Lung (tissue), 11 donors: ENCODE measurements at regions not wholly inside any gene's neighbourhood (a gene's known extent, or its start where the extent isn't known, plus 50 kb on each side); places are given as distances from the start of the nearest gene placed in this dataset.

Source experiments
- ATAC-seq: fragments of 200-7000 bp; cut with Tn5 transposase; one replicate; pipeline ENCODE4 v1.9.1; 2020; ENCODE audit warnings: moderate number of reproducible peaks; ENCODE audit not compliant: insufficient read depth, low FRiP score
- DNase-seq, 3 donors: peaks; one replicate each; pipeline ENCODE4 v3.0.0-alpha.2; 2013 to 2017
- H3K27ac ChIP-seq, 2 donors: one replicate each; pipeline ENCODE4 v1.5.1; 2013; ENCODE audit warnings: mild to moderate bottlenecking in 2 of 2, moderate library complexity in 2 of 2, control low read depth in 1 of 2, inconsistent platforms in 1 of 2, low read depth in 1 of 2, low read length in 1 of 2
- H3K27me3 ChIP-seq, 3 donors: one replicate each; pipeline ENCODE4 v1.5.1; 2013; ENCODE audit warnings: low read length in 2 of 3; ENCODE audit not compliant: control insufficient read depth in 3 of 3, insufficient read depth in 3 of 3
- H3K36me3 ChIP-seq, 4 donors: one replicate each; pipeline ENCODE4 v1.5.1; 2013; ENCODE audit warnings: low read length in 4 of 4, mild to moderate bottlenecking in 1 of 4, moderate library complexity in 1 of 4; ENCODE audit not compliant: control insufficient read depth in 4 of 4, insufficient read depth in 4 of 4
- H3K4me1 ChIP-seq, 5 donors: one replicate each; pipeline ENCODE4 v1.5.1; 2013; ENCODE audit warnings: low read length in 5 of 5, mild to moderate bottlenecking in 2 of 5, moderate library complexity in 1 of 5; ENCODE audit not compliant: control insufficient read depth in 5 of 5, insufficient read depth in 5 of 5
- H3K4me3 ChIP-seq: one replicate; pipeline ENCODE4 v1.5.1; 2013; ENCODE audit warnings: mild to moderate bottlenecking, control low read depth, moderate library complexity
- H3K9ac ChIP-seq, 2 donors: one replicate each; pipeline ENCODE4 v1.5.1; 2013; ENCODE audit warnings: low read length in 2 of 2, control low read depth in 1 of 2; ENCODE audit not compliant: insufficient read depth in 1 of 2
- H3K9me3 ChIP-seq, 4 donors: one replicate each; pipeline ENCODE4 v1.5.1; 2013; ENCODE audit warnings: low read length in 3 of 4, mild to moderate bottlenecking in 1 of 4, moderate library complexity in 1 of 4; ENCODE audit not compliant: control insufficient read depth in 4 of 4, insufficient read depth in 3 of 4
- CTCF ChIP-seq: IDR thresholded peaks from 2 replicates; pipeline ENCODE4 v1.5.1; 2012; ENCODE audit warnings: mild to moderate bottlenecking; ENCODE audit errors: control extremely low read depth, extremely low read depth
- WGBS, 2 donors: extraction: QIAGEN DNeasy Blood & Tissue Kit; methylation state at CpG; one replicate each; pipeline ENCODE4 v1.1.7; 2013; 5-methylcytosine and 5-hydroxymethylcytosine counted together
- donor health status: control.
- donor health status: control.
- donor health status: Bipolar disorder and iron deficiency.
- donor health status: healthy.
- donor health status: DM: yes; HTN: yes; CAD: no.

- Histone ChIP-seq H3K4me1 (peaks cover 0 to 14% (median 3%) of the 10 kb centered on the region in 5 donors), H3K36me3 (no peaks in the 10 kb centered on the region), H3K27ac (no peak overlapping the region), H3K4me3 (no peak overlapping the region), H3K27me3 (no peaks in the 10 kb centered on the region), H3K9ac (no peak overlapping the region), H3K9me3 (peaks cover 0 to 2% (median 0%) of the 10 kb centered on the region in 4 donors)
- TF ChIP-seq CTCF, result no peak
- DNase-seq (no peak), ATAC-seq (no peak)
- WGBS, 2 donors, result 62 to 70% methylated on average over 4 of the region's 4 CpGs
Observed at GRCh38 chr13:59363947-59364346, 799.8 kb downstream of the DIAPH3 start.

GRCh38 chr13:59364641-59365085 is 799.1 kb downstream of the DIAPH3 start:
- H3K9ac ChIP-seq, result no peak overlapping the region
- DNase-seq, result no peak
- no peak overlapping the region for H3K27ac ChIP-seq
- no peaks in the 10 kb centered on the region for H3K36me3 ChIP-seq
- ATAC-seq, result no peak
- 66 to 73% methylated on average over 7 of the region's 7 CpGs for WGBS, 2 donors
- peaks cover 0 to 14% (median 3%) of the 10 kb centered on the region in 5 donors for H3K4me1 ChIP-seq
- no peak for TF ChIP-seq CTCF
- H3K4me3 ChIP-seq, result no peak overlapping the region
- no peaks in the 10 kb centered on the region for H3K27me3 ChIP-seq
- peaks cover 0 to 2% (median 0%) of the 10 kb centered on the region in 4 donors for H3K9me3 ChIP-seq

GRCh38 chr13:59367467-59367866 is 796.3 kb downstream of the DIAPH3 start:
- Histone ChIP-seq H3K4me3 (no peak overlapping the region), H3K4me1 (peaks cover 0 to 10% (median 3%) of the 10 kb centered on the region in 5 donors), H3K27me3 (no peaks in the 10 kb centered on the region), H3K9ac (no peak overlapping the region), H3K27ac (no peak overlapping the region), H3K36me3 (no peaks in the 10 kb centered on the region), H3K9me3 (peaks cover 0 to 4% (median 0%) of the 10 kb centered on the region in 4 donors)
- DNase-seq (no peak), ATAC-seq (no peak)
- 74 to 83% methylated on average over 5 of the region's 5 CpGs for WGBS, 2 donors
- no peak for TF ChIP-seq CTCF

GRCh38 chr13:59367904-59368303 is 795.8 kb downstream of the DIAPH3 start:
- Histone ChIP-seq H3K27me3 (no peaks in the 10 kb centered on the region), H3K4me3 (no peak overlapping the region), H3K4me1 (peaks cover 0 to 10% (median 3%) of the 10 kb centered on the region in 5 donors), H3K9ac (no peak overlapping the region), H3K36me3 (no peaks in the 10 kb centered on the region), H3K27ac (no peak overlapping the region), H3K9me3 (peaks cover 0 to 4% (median 0%) of the 10 kb centered on the region in 4 donors)
- WGBS, 2 donors, result 73 to 80% methylated on average over 3 of the region's 3 CpGs
- no peak for TF ChIP-seq CTCF
- DNase-seq (no peak), ATAC-seq (no peak)
